ENCODE measurements at regions not wholly inside any gene's neighbourhood (a gene's known extent, or its start where the extent isn't known, plus 50 kb on each side); places are given as distances from the start of the nearest gene placed in this dataset.

- H3K36me3 ChIP-seq (ENCODE audit: control insufficient read depth, insufficient read depth, low read length), result no peaks in the 10 kb centered on the region
- no peak overlapping the region for H3K4me3 ChIP-seq (replicated peaks; ENCODE audit: low read depth, low read length)
- no peak for DNase-seq (ENCODE audit: extremely low read depth, insufficient read length)
- H3K27me3 ChIP-seq (replicated peaks; ENCODE audit: control insufficient read depth, insufficient read depth, low read length), result no peaks in the 10 kb centered on the region
- TF ChIP-seq CTCF (IDR thresholded peaks at IDR 0.05; ENCODE audit: insufficient read depth, low read length, poor library complexity, severe bottlenecking), result no peak
Measured at GRCh38 chr1:230578616-230579015, 63.7 kb upstream of the COG2 start.

GRCh38 chr1:230577537-230577936 lies 64.7 kb upstream of the COG2 start:
- H3K27me3 ChIP-seq (replicated peaks; ENCODE audit: control insufficient read depth, insufficient read depth, low read length), result no peaks in the 10 kb centered on the region
- H3K4me3 ChIP-seq (replicated peaks; ENCODE audit: low read depth, low read length), result no peak overlapping the region
- DNase-seq (ENCODE audit: extremely low read depth, insufficient read length), result no peak
- H3K36me3 ChIP-seq (ENCODE audit: control insufficient read depth, insufficient read depth, low read length), result no peaks in the 10 kb centered on the region
- TF ChIP-seq CTCF (IDR thresholded peaks at IDR 0.05; ENCODE audit: insufficient read depth, low read length, poor library complexity, severe bottlenecking), result no peak

- DNase-seq (ENCODE audit: extremely low read depth, insufficient read length), result no peak
- Histone ChIP-seq H3K36me3 (ENCODE audit: control insufficient read depth, insufficient read depth, low read length) (no peaks in the 10 kb centered on the region), H3K27me3 (replicated peaks; ENCODE audit: control insufficient read depth, insufficient read depth, low read length) (no peaks in the 10 kb centered on the region), H3K4me3 (replicated peaks; ENCODE audit: low read depth, low read length) (no peak overlapping the region)
- no peak for TF ChIP-seq CTCF (IDR thresholded peaks at IDR 0.05; ENCODE audit: insufficient read depth, low read length, poor library complexity, severe bottlenecking)
Measured at GRCh38 chr1:230575886-230576500, 66.3 kb upstream of the COG2 start.

DNA sequence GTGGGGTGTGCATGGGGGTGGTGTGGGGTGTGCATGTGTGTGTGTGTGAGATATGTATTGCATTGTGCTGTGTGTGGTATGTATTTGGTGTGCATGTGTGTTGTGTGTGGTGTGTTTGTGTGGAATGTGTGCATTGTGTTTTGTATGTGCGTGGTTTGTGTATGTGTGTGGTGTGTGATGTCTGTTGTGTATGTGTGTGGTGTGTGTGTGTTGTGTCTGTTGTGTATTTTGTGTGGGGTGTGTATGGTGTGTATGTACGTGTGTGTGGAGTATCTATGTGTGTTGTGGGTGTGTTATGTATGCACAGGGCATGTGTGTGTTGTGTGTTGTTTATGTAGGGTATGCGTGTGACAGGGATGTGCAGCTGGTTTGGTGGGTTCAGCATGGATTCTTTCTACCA lies 67.8 kb upstream of the COG2 start:
- TF ChIP-seq CTCF (IDR thresholded peaks at IDR 0.05; ENCODE audit: insufficient read depth, low read length, poor library complexity, severe bottlenecking), result no peak
- H3K4me3 ChIP-seq (replicated peaks; ENCODE audit: low read depth, low read length), result no peak overlapping the region

DNA sequence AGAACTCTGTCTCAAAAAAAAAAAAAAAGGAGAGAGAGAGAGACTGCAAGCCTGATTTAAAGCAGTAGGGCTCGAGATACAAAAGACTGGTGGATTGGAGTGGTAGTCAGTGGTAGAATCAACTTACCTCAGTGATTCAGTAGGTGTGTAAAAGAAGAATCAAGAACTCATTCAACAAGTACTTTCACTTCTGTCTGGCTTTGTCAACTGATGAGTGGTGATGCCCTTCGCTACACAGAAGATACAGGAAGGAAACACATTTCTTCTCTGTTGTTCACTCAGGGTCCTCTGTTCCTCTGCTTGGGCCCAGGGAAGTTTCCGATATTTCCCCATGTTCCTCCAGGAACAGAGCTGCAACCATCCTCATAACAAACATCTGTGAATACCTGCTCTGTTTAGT lies 68.6 kb upstream of the COG2 start:
- no peak for DNase-seq (ENCODE audit: extremely low read depth, insufficient read length)
- no peaks in the 10 kb centered on the region for H3K27me3 ChIP-seq (replicated peaks; ENCODE audit: control insufficient read depth, insufficient read depth, low read length)
- no peak for TF ChIP-seq CTCF (IDR thresholded peaks at IDR 0.05; ENCODE audit: insufficient read depth, low read length, poor library complexity, severe bottlenecking)
- H3K4me3 ChIP-seq (replicated peaks; ENCODE audit: low read depth, low read length), result no peak overlapping the region
- H3K36me3 ChIP-seq (ENCODE audit: control insufficient read depth, insufficient read depth, low read length), result no peaks in the 10 kb centered on the region

More for the DNA sequence above, 67.8 kb upstream of the COG2 start:
- H3K27me3 ChIP-seq (replicated peaks; ENCODE audit: control insufficient read depth, insufficient read depth, low read length), result no peaks in the 10 kb centered on the region
- DNase-seq (ENCODE audit: extremely low read depth, insufficient read length), result no peak
- H3K36me3 ChIP-seq (ENCODE audit: control insufficient read depth, insufficient read depth, low read length), result no peaks in the 10 kb centered on the region
